Panc1 (cell line): ENCODE measurements at regions not wholly inside any gene's neighbourhood (a gene's known extent, or its start where the extent isn't known, plus 50 kb on each side); places are given as distances from the start of the nearest gene placed in this dataset.

Experiments used
- CTCF ChIP-seq: fragments of 450-650 bp; IDR thresholded peaks from 2 replicates; pipeline ENCODE4 v1.5.1; 2017; ENCODE audit warnings: mild to moderate bottlenecking
- POLR2AphosphoS5 ChIP-seq: IDR thresholded peaks from 2 replicates; pipeline ENCODE4 v1.6.1; 2012; ENCODE audit warnings: mild to moderate bottlenecking, low read depth, low read length, moderate library complexity
- REST ChIP-seq, 2 experiments: IDR thresholded peaks; 2 replicates each; pipeline ENCODE4 v1.6.1; 2011 to 2012; ENCODE audit warnings: low read depth in 2 of 2, control low read depth in 1 of 2, low read length in 1 of 2, mild to moderate bottlenecking in 1 of 2, moderate library complexity in 1 of 2; ENCODE audit not compliant: insufficient read depth in 1 of 2
- SIN3A ChIP-seq: IDR thresholded peaks from 2 replicates; pipeline ENCODE4 v1.6.1; 2012; ENCODE audit warnings: low read depth, mild to moderate bottlenecking, low read length, moderate library complexity, borderline replicate concordance; ENCODE audit not compliant: insufficient read depth
- TCF7L2 ChIP-seq: IDR thresholded peaks from 2 replicates; pipeline ENCODE4 v1.6.1; 2011; ENCODE audit warnings: mild to moderate bottlenecking, low read depth, low read length, inconsistent platforms

- TF ChIP-seq CTCF (no peak), POLR2AphosphoS5 (no peak), TCF7L2 (no peak), REST (IDR thresholded peaks at IDR 0.05; ENCODE audit: insufficient read depth in 1 of 2, low read depth in 2 of 2, low read length in 1 of 2) (no peak), SIN3A (no peak)
Observed at GRCh38 chr5:163580516-163580915, 75.1 kb downstream of the MAT2B start.
